Fibroblast of mammary gland (primary cell): ENCODE measurements at regions not wholly inside any gene's neighbourhood (a gene's known extent, or its start where the extent isn't known, plus 50 kb on each side); places are given as distances from the start of the nearest gene placed in this dataset.

Experiments used
- DNase-seq: peaks from one replicate; pipeline ENCODE4 v3.0.0-alpha.2; 2010; ENCODE audit warnings: low read depth
- H3K4me3 ChIP-seq: 2 replicates; pipeline ENCODE4 v1.5.1; 2011; ENCODE audit warnings: low read depth, mild to moderate bottlenecking, low read length, moderate library complexity; ENCODE audit not compliant: control insufficient read depth
- CTCF ChIP-seq: conservative IDR thresholded peaks from 2 replicates; pipeline ENCODE4 v1.5.1; 2011; ENCODE audit warnings: low read depth, low read length, inconsistent platforms; ENCODE audit not compliant: control insufficient read depth, insufficient read depth

DNA sequence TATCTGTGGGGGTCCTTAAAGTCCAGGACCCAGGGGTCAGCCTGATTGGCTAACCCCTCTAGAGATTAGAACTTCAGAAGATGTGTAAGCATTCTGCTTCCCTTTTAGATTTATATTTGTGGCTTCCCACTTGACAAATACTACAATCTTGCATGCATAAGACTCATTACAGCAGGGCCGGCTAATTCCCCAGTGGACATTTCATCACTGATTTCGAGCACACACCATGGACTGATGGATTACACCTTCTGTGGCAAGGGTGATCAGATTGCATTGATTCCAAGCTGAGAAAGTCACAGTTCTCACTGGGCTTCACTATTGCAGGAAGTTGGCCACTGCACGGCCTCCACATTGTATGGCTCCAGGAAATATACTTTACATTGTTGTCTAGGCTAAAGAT, 65.8 kb upstream of the DAPK1 start:
- no peak for TF ChIP-seq CTCF
- DNase-seq, result peak; percentile 69
- H3K4me3 ChIP-seq, result no peak overlapping the region

GRCh38 chr9:87433853-87434252, 63.8 kb upstream of the DAPK1 start:
- no peak for TF ChIP-seq CTCF
- no peak overlapping the region for H3K4me3 ChIP-seq
- no peak for DNase-seq

- DNase-seq, result no peak
- TF ChIP-seq CTCF, result no peak
- no peak overlapping the region for H3K4me3 ChIP-seq
Measured at GRCh38 chr9:87434366-87434765, 63.3 kb upstream of the DAPK1 start.

- no peak overlapping the region for H3K4me3 ChIP-seq
- TF ChIP-seq CTCF, result no peak
- DNase-seq, result no peak
Measured at GRCh38 chr9:87435189-87435880, 62.3 kb upstream of the DAPK1 start.

GRCh38 chr9:87436716-87437115, 61.0 kb upstream of the DAPK1 start:
- no peak for DNase-seq
- TF ChIP-seq CTCF, result no peak
- H3K4me3 ChIP-seq, result no peak overlapping the region

DNA sequence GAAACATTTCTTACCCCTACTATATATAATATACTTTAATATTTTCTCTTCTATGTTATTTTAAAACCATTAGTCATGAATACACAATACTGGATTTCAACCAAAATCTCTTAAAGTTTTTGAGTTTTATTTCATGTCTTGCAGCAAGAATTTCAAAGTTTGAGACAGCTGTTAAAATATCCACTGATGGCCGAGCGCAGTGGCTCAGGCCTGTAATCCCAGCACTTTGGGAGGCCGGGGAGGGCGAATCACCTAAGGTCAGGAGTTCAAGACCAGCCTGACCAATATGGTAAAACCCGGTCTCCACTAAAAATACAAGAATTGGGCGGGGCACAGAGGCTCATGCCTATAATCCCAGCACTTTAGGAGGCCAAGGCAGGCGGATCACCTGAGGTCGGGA, 59.7 kb upstream of the DAPK1 start:
- no peak for TF ChIP-seq CTCF
- no peak for DNase-seq

GRCh38 chr9:87441251-87441650, 56.4 kb upstream of the DAPK1 start:
- no peak for TF ChIP-seq CTCF
- DNase-seq, result peak; percentile 58
- H3K4me3 ChIP-seq, result no peak overlapping the region

More for the DNA sequence above, 59.7 kb upstream of the DAPK1 start:
- H3K4me3 ChIP-seq, result no peak overlapping the region
